Esophagus muscularis mucosa (tissue), 3 donors: ENCODE measurements at regions not wholly inside any gene's neighbourhood (a gene's known extent, or its start where the extent isn't known, plus 50 kb on each side); places are given as distances from the start of the nearest gene placed in this dataset.

ENCODE experiments used
- CTCF ChIP-seq, 3 experiments: fragments of 200-600 bp in 2 of 3; fragments of 450-650 bp in 1 of 3; sonication (generic) in 2 of 3; IDR thresholded peaks; one replicate each; pipeline ENCODE4 v1.5.1; 2017 to 2019; ENCODE audit warnings: antibody characterized with exemption in 3 of 3, mild to moderate bottlenecking in 2 of 3, moderate library complexity in 1 of 3
- POLR2A ChIP-seq: fragments of 450-650 bp; IDR thresholded peaks from one replicate; pipeline ENCODE4 v1.6.1; 2017; ENCODE audit warnings: antibody characterized with exemption, moderate library complexity, mild to moderate bottlenecking, low read depth

GRCh38 chr9:7491641-7492040 lies 307.9 kb downstream of the DMAC1 start:
- no peak for TF ChIP-seq POLR2A
- TF ChIP-seq CTCF (IDR thresholded peaks at IDR 0.05), result no peak
